DND-41 (cell line): ENCODE measurements at regions not wholly inside any gene's neighbourhood (a gene's known extent, or its start where the extent isn't known, plus 50 kb on each side); places are given as distances from the start of the nearest gene placed in this dataset.

ENCODE experiments used
- CTCF ChIP-seq: IDR thresholded peaks from 2 replicates; pipeline ENCODE4 v1.5.1; 2012; ENCODE audit warnings: borderline replicate concordance, low read length, moderate library complexity, mild to moderate bottlenecking; ENCODE audit not compliant: poor library complexity, severe bottlenecking; ENCODE audit errors: extremely low read depth
- EZH2 ChIP-seq: IDR thresholded peaks from 3 replicates; pipeline ENCODE4 v1.6.1; 2012; ENCODE audit warnings: borderline replicate concordance, low read depth, mild to moderate bottlenecking, moderate library complexity, low read length, inconsistent platforms; ENCODE audit not compliant: severe bottlenecking

- TF ChIP-seq CTCF (no peak), EZH2 (no peak)
Measured at GRCh38 chr3:4153771-4154170, 149.4 kb upstream of the SETMAR start.
